ENCODE measurements at regions not wholly inside any gene's neighbourhood (a gene's known extent, or its start where the extent isn't known, plus 50 kb on each side); places are given as distances from the start of the nearest gene placed in this dataset.

DNA sequence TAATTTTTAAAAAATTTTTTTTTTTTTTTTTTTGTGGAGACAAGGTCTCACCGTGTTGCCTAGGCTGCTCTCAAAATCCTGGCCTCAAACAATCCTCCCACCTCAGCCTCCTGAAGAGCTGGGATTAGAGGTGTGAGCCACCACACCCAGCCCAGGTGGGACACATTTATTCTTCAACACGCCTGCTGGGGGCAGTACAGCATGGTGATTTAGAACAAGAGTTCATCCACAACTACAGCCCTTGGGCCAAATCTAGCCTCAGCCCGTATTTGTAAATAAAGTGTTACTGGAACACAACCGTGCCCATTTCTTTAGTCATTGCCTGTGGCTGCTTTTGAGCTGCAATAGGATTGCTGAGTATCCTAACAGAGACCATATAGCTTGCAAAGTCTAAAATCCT, 92.8 kb downstream of the KATNIP start:
- no peaks in the 10 kb centered on the region for H3K27me3 ChIP-seq (ENCODE audit: insufficient read depth, poor library complexity, severe bottlenecking)
- ATAC-seq (ENCODE audit: low read depth) (no peak), DNase-seq (ENCODE audit: low spot score) (no peak)
- no peaks in the 10 kb centered on the region for H3K9me3 ChIP-seq (ENCODE audit: severe bottlenecking)
- no peaks in the 10 kb centered on the region for H3K4me1 ChIP-seq (ENCODE audit: insufficient read depth, poor library complexity, severe bottlenecking)
- TF ChIP-seq, protein P1, sequence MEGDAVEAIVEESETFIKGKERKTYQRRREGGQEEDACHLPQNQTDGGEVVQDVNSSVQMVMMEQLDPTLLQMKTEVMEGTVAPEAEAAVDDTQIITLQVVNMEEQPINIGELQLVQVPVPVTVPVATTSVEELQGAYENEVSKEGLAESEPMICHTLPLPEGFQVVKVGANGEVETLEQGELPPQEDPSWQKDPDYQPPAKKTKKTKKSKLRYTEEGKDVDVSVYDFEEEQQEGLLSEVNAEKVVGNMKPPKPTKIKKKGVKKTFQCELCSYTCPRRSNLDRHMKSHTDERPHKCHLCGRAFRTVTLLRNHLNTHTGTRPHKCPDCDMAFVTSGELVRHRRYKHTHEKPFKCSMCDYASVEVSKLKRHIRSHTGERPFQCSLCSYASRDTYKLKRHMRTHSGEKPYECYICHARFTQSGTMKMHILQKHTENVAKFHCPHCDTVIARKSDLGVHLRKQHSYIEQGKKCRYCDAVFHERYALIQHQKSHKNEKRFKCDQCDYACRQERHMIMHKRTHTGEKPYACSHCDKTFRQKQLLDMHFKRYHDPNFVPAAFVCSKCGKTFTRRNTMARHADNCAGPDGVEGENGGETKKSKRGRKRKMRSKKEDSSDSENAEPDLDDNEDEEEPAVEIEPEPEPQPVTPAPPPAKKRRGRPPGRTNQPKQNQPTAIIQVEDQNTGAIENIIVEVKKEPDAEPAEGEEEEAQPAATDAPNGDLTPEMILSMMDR (IDR thresholded peaks at IDR 0.05; ENCODE audit: poor library complexity, severe bottlenecking) = peak; percentile 9
- no peak overlapping the region for H3K27ac ChIP-seq (ENCODE audit: poor library complexity, severe bottlenecking)
- H3K36me3 ChIP-seq (ENCODE audit: low read depth) = no peaks in the 10 kb centered on the region
- no peak overlapping the region for H3K4me3 ChIP-seq (ENCODE audit: severe bottlenecking)

DNA sequence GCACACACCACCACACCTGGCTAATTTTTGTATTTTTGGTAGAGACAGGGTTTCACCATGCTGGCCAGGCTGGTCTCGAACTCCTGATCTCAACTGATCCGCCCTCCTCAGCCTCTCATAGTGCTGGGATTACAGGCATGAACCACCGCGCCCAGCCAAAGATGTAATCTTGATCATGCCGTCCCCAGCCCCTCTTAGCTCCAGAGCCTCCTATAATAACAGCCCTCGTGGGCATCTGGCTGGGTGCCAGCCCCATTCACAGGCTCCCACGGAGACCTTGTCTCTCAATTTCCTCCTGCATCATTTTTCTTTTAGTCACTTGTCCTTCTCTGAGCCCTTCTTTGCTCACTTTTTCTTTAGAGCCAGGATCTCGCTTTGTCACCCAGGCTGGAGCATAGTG, 94.2 kb downstream of the KATNIP start:
- ATAC-seq (ENCODE audit: low read depth) (no peak), DNase-seq (ENCODE audit: low spot score) (no peak)
- no peaks in the 10 kb centered on the region for H3K36me3 ChIP-seq (ENCODE audit: low read depth)
- H3K4me3 ChIP-seq (ENCODE audit: severe bottlenecking) = no peak overlapping the region
- H3K4me1 ChIP-seq (ENCODE audit: insufficient read depth, poor library complexity, severe bottlenecking) = no peaks in the 10 kb centered on the region
- no peak overlapping the region for H3K27ac ChIP-seq (ENCODE audit: poor library complexity, severe bottlenecking)
- TF ChIP-seq, protein P1 (IDR thresholded peaks at IDR 0.05; ENCODE audit: poor library complexity, severe bottlenecking) = no peak
- no peaks in the 10 kb centered on the region for H3K27me3 ChIP-seq (ENCODE audit: insufficient read depth, poor library complexity, severe bottlenecking)
- H3K9me3 ChIP-seq (ENCODE audit: severe bottlenecking) = no peaks in the 10 kb centered on the region

DNA sequence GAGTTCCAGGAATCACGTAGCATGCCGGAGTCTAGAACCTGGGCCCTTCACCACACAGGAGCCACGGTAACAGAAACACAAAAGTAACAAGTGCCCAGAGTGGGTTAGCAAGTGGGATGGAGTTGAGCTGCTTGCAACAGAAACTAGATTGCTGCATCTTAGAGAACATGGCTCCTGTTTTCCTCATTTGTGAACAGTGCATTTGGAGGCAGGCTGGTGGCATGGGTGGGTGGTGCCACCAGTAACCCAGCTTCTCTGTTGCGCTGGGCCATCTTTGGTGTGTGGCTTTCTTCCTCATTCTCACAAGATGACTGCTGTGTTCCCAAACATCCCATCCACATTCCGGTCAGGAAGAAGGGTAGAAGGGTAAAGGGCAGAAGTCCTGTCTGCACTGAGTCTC, 95.5 kb downstream of the KATNIP start:
- no peaks in the 10 kb centered on the region for H3K36me3 ChIP-seq (ENCODE audit: low read depth)
- no peak overlapping the region for H3K4me3 ChIP-seq (ENCODE audit: severe bottlenecking)
- DNase-seq (ENCODE audit: low spot score) (no peak), ATAC-seq (ENCODE audit: low read depth) (no peak)
- H3K9me3 ChIP-seq (ENCODE audit: severe bottlenecking) = no peaks in the 10 kb centered on the region
- TF ChIP-seq, protein P1 (IDR thresholded peaks at IDR 0.05; ENCODE audit: poor library complexity, severe bottlenecking) = no peak
- H3K27me3 ChIP-seq (ENCODE audit: insufficient read depth, poor library complexity, severe bottlenecking) = no peaks in the 10 kb centered on the region
- H3K4me1 ChIP-seq (ENCODE audit: insufficient read depth, poor library complexity, severe bottlenecking) = no peaks in the 10 kb centered on the region
- no peak overlapping the region for H3K27ac ChIP-seq (ENCODE audit: poor library complexity, severe bottlenecking)

DNA sequence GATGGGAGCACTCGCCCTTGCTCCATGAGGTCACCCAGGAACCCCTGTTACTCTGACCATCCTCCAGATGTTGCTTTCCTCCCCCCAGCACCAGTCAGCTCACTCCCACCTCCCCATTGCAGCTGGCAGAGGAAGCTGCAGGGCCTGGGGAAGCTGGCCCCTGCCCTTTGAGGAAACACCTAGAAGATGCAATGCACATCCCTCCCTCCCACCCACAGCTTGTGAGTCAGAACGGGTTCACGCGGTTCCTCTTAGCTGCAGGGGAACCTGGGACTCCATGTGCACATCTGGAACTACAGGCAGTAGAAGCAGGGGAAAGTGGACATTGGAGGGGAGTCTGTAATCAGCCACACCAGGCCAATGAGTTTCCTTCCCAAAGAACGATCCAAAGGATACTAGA, 96.9 kb downstream of the KATNIP start:
- Histone ChIP-seq H3K27ac (ENCODE audit: poor library complexity, severe bottlenecking) (no peak overlapping the region), H3K9me3 (ENCODE audit: severe bottlenecking) (no peaks in the 10 kb centered on the region), H3K36me3 (ENCODE audit: low read depth) (no peaks in the 10 kb centered on the region), H3K4me1 (ENCODE audit: insufficient read depth, poor library complexity, severe bottlenecking) (no peaks in the 10 kb centered on the region), H3K4me3 (ENCODE audit: severe bottlenecking) (no peak overlapping the region), H3K27me3 (ENCODE audit: insufficient read depth, poor library complexity, severe bottlenecking) (no peaks in the 10 kb centered on the region)
- ATAC-seq (ENCODE audit: low read depth) (peak; percentile 27; the same call in 1 of the 3 replicates), DNase-seq (ENCODE audit: low spot score) (no peak)
- TF ChIP-seq, protein P1 (IDR thresholded peaks at IDR 0.05; ENCODE audit: poor library complexity, severe bottlenecking) = no peak

DNA sequence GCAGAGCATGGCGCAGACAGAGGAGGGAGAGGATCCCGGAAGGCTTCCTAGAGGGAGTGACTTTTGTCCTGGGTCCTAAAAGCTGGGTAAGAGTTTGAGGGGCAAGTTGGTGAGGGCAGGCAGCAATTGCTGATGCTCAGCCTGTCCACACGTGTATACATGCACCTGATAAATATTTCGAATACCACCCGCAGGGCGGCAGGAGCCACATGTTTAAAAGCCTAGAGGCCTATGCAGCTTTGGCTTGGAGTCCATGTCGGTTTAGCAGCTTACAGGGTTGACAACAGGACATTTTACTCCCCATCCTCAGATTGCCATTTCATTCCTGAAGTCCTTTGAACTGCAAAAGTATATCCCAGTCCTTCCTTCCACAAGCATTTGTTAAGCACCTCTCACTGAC, 99.1 kb downstream of the KATNIP start:
- Histone ChIP-seq H3K4me3 (ENCODE audit: severe bottlenecking) (no peak overlapping the region), H3K36me3 (ENCODE audit: low read depth) (no peaks in the 10 kb centered on the region), H3K27me3 (ENCODE audit: insufficient read depth, poor library complexity, severe bottlenecking) (no peaks in the 10 kb centered on the region), H3K4me1 (ENCODE audit: insufficient read depth, poor library complexity, severe bottlenecking) (no peaks in the 10 kb centered on the region), H3K9me3 (ENCODE audit: severe bottlenecking) (no peaks in the 10 kb centered on the region), H3K27ac (ENCODE audit: poor library complexity, severe bottlenecking) (no peak overlapping the region)
- DNase-seq (ENCODE audit: low spot score) (no peak), ATAC-seq (ENCODE audit: low read depth) (no peak)
- TF ChIP-seq, protein P1 (IDR thresholded peaks at IDR 0.05; ENCODE audit: poor library complexity, severe bottlenecking) = no peak

Data from RWPE2 (cell line).